ENCODE measurements at regions not wholly inside any gene's neighbourhood (a gene's known extent, or its start where the extent isn't known, plus 50 kb on each side); places are given as distances from the start of the nearest gene placed in this dataset.
"Not testable (repeated sequence)": the region's sequence is repeated elsewhere in the genome, so short reads cannot be mapped to it uniquely, and the experiment has no call there.

DNA sequence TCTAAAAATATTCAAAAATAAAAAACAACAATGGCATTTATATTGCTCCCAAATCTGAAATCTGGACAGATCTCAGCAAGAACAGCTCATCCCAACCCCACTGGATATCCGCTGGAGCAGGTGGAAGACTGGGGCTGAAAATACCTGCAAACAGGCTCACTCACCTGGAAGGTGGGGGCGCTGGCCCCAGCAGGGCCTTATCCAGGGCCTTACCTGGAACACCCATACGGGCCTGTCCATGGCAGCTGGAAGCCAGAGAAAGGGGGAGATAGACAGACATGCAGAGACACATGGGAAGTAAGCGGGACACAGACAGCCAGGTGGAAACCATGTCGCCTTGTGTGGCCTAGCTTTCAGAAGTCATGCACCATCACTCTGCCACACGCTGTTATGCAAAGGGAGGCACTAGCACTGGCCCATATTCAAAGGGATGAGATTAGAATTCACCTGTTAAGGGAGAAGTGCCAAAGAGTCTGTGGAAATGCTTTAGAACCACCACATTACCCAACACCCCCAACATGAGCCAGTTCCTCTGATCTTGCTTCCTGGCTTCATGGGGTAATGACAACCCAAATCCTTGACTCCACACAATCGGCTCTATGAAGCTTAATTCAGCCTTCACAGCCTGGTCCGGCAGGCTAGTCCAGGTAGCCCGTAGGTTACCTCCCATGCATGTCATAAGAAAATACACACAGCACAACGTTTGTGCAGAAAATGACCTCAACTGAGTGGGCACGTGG lies 99.0 kb upstream of the CDYL start:
- DNase-seq = no peak

DNA sequence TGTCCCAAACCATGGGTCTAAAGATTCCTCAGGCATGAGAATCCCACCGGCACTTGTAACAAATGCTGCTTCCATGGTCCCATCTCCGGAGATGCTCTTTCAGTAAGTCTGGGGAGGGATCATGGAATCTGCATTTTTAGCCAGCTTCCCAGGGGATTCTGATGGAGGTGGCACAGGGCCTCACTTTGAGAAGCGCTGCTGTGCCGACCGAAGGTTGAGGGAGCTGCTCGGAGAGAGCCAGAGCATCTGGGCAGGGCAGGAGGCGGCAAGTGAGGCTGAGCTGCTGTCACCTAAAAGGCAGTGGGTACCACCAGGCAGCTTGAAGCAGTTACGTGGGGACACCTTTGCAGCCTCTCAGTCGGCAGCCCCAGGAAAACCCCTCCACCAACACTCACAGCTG lies 100.2 kb upstream of the CDYL start:
- DNase-seq = no peak

DNA sequence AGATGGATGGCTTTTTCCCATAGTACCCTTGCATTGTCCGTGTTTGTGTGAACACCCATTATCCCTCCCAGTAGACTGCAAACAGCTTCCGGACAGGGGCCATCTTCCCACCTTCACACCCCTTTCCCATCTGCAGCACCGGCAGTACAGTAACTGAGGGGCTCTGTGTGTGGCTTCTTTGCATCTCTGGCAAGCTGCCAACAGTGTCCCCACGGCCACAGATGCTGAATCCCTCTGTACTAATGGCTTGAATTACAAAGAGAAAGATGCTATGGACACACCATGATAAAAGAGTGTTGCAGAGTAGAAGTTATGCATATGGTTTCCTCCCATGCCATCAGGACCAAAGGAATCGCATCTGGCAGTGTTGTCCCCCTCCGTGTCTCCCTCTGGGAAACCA lies 101.1 kb upstream of the CDYL start:
- no peak for DNase-seq

DNA sequence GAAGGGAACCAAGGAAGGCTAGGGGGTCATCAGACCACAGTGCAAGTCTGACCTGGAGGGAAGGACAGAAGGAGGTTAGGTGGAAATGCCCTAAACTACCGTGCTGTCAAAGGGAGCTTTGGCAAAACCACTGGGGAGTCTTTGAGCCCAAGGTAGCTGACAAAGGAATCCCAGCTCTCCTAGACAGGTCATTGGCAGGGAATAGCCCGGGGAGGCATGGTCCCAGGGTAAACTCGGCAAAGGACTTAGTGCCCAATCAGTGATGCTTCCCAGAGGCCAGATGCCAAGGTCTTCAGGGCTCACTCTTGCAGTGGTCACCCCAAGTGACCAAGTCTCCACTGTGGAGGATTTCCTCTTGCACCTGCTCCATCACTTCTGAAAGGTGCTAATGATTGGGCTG lies 102.3 kb upstream of the CDYL start:
- DNase-seq = no peak

DNA sequence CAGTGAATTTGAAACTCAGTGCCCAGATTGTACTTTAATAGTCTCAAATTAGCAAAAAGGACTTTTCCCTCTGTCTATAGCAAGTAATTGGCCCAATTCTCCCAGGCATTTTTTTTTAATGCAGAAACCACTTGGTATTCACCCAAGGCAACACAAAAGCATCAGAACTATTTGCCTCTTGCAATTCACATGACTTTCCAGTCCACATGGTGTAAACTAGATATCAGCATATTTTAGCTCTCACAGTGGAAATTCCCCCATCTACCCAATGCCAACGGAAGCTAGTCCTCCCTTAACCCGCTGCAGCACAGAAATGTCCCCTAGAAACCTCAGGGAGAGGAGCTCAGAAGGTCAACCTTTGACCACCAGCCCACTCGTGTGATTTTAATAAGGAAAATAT lies 103.4 kb upstream of the CDYL start:
- DNase-seq = no peak

DNA sequence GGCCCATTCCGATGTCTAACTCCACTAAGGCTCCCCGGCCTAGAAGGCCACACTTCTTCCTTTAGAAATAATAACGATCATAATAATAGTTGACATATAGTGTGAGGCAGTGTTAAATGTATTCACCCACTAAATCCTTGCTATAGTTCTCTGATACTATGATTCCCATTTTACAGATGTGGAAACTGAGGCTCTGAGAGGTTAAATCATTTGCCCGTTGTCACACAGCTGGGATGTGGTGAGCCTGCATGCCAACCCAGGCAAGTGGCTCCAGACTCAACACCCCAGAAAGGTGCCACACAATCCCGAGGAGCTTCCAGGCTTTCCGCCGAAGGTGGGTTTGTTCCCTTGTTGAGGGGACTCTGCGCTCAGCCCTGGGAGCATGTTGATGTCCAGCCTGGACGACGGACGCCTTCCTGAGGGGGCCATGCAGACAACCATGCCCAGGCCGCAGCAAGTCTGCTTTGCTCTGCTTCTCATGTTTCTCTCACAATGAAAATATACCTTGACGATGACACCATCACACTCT lies 104.6 kb upstream of the CDYL start:
- DNase-seq = no peak

DNA sequence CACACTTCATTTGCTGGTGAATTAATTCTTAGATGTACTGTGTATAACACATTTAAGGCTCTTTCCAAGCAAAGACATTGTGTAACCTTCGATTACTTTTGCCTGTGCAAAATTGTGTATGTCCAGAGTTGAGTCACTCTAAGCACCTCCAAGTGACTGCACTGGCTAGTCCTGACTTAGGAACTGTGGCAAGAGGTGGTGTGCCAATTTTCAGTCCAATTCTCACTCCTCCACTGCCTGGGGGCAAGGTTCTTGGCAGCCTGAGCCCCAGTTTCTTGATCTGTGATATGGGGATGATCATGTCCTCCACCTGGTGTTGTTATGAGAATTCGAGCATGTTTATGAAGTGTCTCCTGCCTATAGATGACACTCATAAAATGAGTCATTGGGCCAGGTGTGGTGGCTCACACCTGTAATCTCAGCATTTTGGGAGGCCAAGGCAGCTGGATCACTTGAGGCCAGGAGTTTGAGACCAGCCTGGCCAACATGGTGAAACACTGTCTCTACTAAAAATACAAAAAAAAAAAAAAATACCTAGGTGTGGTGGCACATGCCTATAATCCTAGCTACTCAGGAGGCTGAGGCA lies 105.3 kb upstream of the CDYL start:
- no peak for DNase-seq

DNA sequence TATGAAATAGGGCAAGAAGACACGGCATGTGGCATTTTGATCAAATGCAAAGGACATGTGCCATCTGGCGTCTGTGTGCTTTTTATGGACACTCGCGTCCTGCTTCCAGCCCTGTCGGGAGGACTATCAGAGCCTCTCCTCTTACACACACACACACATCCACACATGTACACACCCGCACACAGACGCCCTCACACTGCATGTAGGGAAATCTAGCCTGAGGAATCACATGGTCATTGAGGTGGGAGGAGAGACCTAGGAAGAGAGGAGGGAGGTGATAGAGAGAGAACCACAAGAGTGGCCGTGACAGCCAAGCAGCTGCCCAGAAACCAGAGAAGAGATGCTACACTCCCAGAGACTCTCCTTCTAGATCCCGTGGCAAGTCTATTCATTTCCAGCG lies 105.9 kb upstream of the CDYL start:
- no peak for DNase-seq

DNA sequence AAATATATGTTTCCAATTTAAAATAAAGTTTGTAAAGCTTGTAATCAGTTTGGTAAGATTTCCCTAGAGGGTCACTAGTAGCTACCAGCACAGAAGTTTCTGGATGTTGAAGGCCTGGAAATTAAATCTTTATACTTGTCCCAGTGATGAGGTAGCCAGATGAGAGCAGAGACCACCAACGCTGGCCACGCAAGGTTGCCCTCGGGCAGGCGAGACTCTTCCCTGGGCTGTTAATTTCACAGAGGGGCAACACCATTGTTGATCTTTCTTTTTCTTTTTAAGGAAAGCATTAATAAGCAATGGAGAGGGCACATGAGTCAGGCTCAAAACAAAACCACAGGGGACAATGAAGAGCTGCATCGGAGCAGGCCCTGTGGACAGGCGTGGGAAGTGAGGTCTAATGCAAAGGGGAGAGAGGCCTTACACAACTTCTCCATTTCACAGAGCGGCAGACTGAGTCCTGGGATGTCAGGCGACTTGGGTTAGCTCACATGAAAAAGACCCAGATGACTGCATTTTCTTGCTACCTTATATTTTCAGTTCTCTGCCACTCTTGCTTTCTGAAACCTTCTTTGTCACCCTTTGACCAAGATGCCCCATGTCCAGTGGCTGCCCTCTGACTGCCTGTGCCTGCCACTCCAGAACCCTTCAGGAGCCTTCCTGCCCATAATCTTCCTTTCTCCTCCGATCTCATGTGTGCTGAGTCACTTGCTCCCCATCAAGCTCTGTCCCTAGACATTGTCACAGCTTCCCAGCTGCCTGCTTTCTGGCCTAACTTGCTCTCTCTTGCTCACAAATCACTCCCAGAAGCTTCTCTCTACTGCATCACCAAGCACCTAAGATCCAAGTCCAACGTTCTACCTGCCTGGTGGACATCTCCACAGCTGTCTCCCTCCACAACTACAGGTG lies 107.7 kb upstream of the CDYL start:
- DNase-seq = no peak

DNA sequence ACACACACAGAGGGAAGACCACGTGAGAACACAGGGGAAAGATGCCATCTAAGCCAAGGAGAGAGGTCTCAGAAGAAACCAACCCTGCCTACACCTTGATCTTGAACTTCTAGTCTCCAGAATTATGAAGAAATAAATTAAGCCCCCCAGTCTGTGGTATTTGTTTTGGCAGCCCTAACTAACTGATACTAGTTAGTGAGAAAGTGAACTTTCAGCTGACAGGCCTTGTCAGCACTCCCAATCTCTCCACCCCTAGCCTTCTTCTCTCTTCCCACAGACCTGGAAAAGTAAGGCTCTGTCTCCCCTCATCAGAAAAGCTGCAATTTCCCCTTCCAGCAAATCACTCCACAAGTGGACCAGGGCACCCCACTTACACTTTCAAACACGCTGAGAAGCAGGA lies 108.6 kb upstream of the CDYL start:
- no peak for DNase-seq

DNA sequence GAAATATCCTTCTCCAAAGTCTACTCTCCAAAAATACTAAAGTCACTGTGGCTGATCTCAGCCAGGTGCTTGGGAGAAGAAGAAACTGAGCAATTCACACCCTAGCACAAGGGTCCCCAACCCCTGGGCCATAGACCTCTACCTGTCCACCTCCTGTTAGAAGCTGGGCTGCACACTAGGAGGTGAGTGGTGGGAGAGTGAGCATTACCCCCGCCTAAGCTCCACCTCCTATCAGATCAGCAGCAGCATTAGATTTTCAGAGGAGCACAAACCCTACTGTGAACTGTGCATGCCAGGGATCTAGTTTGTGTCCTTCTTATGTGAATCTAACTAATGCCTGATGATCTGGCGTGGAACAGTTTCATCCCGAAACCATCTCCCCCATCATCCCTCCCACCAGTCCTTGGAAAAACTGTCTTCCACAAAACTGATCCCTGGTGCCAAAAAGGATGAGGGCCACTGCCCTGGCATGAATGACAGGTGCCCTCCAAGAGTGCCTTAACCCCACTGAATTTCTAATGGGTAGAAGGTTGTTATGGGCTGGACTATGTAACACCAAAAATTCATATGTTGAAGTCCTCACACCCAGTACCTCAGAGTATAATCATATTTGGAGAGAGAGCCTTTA lies 109.2 kb upstream of the CDYL start:
- DNase-seq = no peak

DNA sequence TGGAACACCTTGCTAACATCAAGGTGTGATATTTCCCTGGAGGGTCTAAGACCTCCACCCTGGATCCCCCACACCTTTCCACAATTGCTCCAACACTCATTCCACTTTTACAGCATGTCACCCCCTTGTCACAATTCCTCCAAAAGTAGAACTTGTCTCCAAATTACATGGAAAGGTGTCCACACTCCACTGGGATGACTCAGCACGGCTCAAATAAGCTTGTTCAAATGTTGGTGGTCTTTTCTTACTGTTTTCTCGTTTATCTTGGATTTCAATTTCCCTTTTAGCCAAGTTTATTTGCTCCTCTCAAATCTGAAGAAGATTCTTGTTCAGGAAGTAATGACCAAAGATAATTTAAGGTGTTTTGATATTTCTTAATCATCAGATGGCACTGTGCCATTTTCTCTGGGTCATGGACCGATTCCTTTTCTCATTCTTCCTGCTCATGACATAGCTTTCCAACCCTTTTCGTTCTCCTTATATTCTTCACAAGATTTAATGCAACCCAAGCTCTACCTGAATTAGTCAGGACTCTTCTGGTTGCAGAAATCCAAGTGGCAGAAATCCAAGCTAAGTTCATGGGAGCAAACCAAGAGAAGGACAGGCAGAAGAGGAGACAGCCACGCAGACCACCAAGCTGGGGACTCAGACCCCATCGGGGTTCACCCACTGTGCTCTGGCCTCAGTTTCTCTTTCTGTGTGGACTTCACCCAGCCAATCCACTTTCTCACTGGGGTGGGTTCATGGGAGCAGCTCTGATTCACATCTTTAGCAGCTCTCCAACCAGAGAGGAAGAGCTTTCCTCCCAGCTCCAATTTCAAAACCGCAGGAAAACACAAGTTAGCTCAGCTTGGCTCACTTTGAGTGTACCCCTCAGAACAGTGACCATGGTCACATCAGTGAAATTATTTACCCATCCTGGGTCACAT lies 110.5 kb upstream of the CDYL start:
- no peak for DNase-seq

DNA sequence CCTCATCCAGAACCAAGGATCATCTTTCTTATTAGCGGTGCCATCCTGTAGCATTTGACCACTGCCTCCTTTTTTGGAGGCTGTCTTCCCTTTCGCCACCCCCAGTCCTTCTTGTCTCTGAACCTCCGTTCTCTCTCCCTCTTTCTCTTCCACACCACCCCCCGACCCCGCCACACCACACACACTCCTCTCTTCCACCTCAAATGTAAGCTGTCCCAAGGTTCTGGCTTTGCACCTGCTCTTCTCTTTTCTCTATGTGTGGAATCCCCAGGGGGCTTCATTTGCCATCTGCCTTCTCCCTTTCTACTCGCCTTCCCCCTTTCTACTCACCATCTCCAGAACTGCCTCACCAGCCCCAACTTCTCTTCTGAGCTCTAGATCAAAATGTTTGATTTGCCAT lies 111.3 kb upstream of the CDYL start:
- DNase-seq = no peak

DNA sequence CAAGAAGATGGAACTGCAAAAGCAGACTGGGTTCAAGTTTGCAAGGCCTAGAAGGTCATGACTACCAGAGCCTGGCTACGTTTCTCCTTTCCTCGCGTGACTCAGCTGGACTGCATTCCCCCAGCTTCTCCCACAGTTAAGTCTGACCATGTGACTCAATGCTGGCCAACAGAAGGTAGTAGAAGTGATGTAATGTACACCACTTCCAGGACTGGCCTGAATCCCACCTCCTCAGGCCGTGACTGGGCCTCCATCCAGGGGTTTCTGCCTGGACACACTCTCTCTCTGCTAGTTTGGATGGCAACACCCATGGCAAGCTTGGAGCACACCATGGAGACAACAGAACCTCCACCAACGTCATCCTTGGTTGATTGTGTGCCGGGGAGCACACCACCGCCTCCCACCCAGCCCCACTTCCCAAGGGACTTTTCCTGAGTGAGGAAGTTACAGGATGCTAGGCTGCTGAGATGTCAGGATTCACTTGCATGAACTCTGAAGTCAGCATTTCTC lies 112.0 kb upstream of the CDYL start:
- no peak for DNase-seq

DNA sequence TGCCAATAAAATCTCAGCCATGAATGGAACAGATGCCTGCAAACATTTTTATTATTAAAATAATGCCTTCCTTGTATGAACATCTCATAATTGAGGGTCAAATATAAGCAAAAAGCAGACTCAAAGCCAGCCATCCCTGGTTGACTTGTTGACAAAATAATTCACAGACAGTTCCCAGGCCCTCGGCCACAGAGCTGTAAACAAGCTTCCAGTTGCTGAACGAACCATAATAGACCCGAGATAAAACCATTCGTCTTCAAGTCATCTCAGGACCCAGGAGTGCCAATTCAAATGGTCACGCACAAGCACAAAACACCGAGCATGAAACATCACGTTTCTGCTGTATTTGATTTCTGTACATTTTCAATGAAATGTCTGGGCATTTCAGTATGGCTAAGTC lies 113.3 kb upstream of the CDYL start:
- DNase-seq = no peak

DNA sequence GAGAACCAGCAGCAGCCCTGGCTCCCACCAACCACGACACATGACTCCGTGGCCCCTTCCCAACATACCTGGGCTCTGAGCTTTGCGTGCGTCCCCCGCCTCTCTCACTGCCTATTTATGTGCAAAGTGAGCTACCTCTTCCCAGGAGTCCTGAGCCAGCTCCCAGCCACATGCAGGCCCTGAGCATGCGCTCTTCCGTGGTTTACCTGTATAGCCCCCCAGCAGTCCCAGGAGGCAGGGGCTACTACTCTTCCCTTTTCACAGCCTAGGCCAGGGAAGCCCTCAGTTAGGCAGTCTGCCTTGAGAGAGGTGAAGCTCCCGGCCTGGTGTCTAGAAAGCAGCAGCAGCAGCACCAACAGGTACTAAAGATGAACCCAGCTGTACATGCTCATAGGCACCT lies 114.8 kb upstream of the CDYL start:
- DNase-seq = no peak

DNA sequence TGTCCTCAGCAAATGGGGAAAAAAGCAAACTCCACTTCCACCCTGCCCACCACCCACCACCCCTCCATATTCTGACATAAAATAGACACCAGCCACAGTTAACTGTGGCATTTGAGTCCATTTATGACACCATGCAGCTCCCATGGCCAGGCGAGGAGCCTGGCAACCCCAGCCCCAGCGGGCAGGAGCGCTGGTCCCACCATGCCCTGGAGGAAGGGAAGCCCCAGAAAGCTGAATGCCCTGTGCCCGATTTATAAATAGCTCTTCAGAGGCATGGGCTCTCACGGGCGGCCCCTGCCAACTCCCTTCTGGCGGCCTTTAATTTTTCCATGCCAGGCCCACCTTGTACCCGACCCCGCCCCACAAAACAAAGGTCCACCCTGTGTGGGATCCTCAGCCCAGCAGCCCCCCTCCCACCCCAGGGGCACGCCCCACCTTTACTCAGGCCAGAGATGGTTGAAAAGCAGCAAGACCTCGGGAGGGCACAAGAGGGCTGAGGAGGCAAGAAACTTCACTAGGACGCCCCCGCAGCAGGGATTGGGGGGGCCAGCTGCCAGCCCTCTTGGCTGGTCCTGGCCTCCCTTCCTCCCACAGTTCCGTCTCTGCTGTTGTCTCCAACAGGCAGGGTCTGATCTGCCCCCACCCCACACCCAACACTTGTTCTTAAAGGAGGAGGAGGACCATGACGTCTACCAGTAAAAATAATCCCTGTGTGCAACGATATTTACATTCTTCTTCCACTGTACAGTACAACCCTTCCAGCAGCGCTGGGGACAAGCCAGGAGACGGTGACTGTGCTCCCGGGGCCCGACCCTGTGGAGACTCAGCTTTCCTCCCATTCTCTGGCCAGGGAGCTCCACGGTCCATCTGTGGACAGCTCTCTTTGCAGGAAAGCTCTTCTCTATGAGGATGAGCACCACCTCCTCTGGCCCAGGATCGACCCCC lies 115.6 kb upstream of the CDYL start:
- DNase-seq = no peak

DNA sequence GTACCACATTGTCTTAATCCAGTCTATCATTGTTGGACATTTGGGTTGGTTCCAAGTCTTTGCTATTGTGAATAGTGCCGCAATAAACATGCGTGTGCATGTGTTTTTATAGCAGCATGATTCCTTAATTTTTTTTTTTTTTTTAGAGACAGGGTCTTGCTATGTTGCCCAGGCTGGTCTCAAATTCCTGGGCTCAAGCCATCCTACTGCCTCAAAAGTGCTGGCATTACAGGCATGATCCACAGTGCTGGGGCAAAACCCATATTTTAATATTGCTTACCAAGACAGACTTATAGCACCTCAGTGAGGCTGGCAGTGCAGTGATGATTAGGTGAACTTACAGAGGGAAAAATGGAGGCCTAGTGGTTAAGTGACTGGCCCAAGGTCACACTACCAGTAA lies 116.5 kb upstream of the CDYL start:
- DNase-seq = not testable (repeated sequence)

DNA sequence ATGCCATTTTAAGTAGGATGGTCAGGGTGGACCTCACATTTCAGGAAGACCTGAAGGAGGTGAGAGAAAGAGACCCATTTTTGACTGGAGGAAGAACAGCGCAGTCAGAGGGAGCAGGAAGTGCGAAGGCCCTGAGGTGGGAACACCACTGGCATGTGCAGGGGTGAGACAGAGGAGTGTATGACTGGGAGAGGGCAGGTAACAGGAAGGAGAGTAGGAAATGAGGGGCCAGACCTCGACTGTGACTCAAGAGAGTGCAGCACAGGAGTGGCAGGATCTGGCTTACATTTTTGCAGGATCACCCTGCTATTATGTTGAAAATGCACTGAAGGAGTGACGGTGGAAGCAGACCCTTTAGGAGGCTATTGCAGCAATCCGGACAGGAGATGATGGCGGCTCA lies 117.7 kb upstream of the CDYL start:
- DNase-seq = no peak

DNA sequence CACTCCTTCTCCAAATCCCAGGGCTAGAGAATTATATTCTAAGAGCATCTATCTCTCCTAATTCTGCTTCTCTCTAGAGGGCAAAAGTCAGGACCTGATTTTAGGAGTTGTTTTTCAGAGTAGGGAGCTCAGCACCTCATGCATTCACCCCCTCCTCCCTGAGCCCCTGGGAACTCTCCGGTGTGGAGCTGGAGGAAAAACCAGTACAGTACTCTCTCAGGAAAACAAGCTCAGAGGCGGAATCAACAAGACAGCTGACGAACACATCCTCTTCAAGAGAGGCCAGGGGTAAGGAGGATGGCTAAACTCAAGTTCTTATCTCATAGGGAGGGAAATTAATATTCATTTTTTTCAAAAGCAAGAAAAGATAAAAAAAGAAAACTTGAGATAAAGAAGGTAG lies 120.1 kb upstream of the CDYL start:
- DNase-seq = no peak

All from activated effector memory CD4-positive, alpha-beta T cell treated with Interleukin-2 at 50 U/mL for 16 hours (primary cell).